Breast epithelium (tissue), 3 donors: ENCODE measurements at regions not wholly inside any gene's neighbourhood (a gene's known extent, or its start where the extent isn't known, plus 50 kb on each side); places are given as distances from the start of the nearest gene placed in this dataset.

ENCODE experiments used
- CTCF ChIP-seq, 3 donors: fragments of 450-650 bp; IDR thresholded peaks; one replicate each; pipeline ENCODE4 v1.5.1; 2016 to 2017; ENCODE audit warnings: antibody characterized with exemption in 3 of 3, mild to moderate bottlenecking in 3 of 3, moderate library complexity in 3 of 3
- POLR2A ChIP-seq: fragments of 450-650 bp; IDR thresholded peaks from one replicate; pipeline ENCODE4 v1.6.1; 2016; ENCODE audit warnings: antibody characterized with exemption, mild to moderate bottlenecking, moderate library complexity

GRCh38 chr10:44759122-44759521, 152.0 kb upstream of the TMEM72 start:
- TF ChIP-seq CTCF (IDR thresholded peaks at IDR 0.05) (no peak), POLR2A (no peak)
